ENCODE measurements at regions not wholly inside any gene's neighbourhood (a gene's known extent, or its start where the extent isn't known, plus 50 kb on each side); places are given as distances from the start of the nearest gene placed in this dataset.

DNA sequence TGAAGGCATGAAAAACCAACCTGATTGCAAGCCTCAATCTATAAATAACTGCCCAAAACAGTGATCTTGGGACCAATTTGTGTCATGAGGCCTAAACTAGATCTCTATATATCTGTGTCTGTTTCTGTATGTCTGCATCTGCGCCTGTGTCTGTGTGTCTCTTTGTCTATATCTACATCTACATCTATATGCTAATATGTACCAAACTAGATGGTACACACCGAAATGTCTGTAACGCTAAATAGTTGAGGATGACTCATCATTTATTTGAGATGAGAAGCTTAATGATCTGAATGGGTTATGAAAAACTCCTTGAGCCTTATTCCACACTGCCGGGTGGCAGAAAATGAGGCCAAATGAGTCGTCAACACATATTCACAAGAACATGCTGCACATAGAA, 982.3 kb downstream of the ROBO2 start:
- TF ChIP-seq POLR2A (IDR thresholded peaks at IDR 0.05) = no peak
- TF ChIP-seq, protein P1, sequence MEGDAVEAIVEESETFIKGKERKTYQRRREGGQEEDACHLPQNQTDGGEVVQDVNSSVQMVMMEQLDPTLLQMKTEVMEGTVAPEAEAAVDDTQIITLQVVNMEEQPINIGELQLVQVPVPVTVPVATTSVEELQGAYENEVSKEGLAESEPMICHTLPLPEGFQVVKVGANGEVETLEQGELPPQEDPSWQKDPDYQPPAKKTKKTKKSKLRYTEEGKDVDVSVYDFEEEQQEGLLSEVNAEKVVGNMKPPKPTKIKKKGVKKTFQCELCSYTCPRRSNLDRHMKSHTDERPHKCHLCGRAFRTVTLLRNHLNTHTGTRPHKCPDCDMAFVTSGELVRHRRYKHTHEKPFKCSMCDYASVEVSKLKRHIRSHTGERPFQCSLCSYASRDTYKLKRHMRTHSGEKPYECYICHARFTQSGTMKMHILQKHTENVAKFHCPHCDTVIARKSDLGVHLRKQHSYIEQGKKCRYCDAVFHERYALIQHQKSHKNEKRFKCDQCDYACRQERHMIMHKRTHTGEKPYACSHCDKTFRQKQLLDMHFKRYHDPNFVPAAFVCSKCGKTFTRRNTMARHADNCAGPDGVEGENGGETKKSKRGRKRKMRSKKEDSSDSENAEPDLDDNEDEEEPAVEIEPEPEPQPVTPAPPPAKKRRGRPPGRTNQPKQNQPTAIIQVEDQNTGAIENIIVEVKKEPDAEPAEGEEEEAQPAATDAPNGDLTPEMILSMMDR (IDR thresholded peaks at IDR 0.05) = no peak

All from Peyer's patch (tissue), 4 donors.